GM13976 (cell line): ENCODE measurements at regions not wholly inside any gene's neighbourhood (a gene's known extent, or its start where the extent isn't known, plus 50 kb on each side); places are given as distances from the start of the nearest gene placed in this dataset.

Source experiments
- DNase-seq: peaks from one replicate; pipeline ENCODE4 v3.0.0; 2012; ENCODE audit warnings: low spot score
- in situ Hi-C: fragments of 300-500 bp; cut with MboI; formaldehyde crosslinking; loops from one replicate; pipeline ENCODE4 v1.12.0; 2022; ENCODE audit warnings: low sequenced_read_pairs, mixed read lengths, inconsistent platforms; ENCODE audit not compliant: unreplicated experiment
- TF ChIP-seq, protein P1 (sequence below): IDR thresholded peaks from 2 replicates; pipeline ENCODE4 v1.5.1; 2012; ENCODE audit warnings: borderline replicate concordance, mild to moderate bottlenecking; ENCODE audit not compliant: insufficient read depth; ENCODE audit errors: extremely low read depth, missing control alignments, control extremely low read depth

DNA sequence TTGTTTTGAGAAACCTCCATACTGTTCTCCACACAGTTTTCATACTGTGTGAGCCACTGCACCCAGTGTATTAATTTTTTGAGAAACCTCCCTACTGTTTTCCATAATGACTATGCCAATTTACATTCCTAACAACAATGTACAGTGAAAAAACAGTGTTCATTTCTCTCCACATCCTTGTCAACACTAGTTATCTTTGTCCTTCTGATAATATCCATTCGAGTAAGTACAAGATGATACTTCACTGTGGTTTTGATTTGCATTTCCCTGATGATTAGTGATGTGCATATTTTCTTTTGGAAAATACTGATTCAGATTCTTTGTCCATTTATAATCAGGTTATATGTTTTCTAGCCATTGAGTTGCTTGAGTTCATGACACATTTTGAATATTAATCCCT lies 462.0 kb downstream of the CDH11 start:
- TF ChIP-seq, protein P1, sequence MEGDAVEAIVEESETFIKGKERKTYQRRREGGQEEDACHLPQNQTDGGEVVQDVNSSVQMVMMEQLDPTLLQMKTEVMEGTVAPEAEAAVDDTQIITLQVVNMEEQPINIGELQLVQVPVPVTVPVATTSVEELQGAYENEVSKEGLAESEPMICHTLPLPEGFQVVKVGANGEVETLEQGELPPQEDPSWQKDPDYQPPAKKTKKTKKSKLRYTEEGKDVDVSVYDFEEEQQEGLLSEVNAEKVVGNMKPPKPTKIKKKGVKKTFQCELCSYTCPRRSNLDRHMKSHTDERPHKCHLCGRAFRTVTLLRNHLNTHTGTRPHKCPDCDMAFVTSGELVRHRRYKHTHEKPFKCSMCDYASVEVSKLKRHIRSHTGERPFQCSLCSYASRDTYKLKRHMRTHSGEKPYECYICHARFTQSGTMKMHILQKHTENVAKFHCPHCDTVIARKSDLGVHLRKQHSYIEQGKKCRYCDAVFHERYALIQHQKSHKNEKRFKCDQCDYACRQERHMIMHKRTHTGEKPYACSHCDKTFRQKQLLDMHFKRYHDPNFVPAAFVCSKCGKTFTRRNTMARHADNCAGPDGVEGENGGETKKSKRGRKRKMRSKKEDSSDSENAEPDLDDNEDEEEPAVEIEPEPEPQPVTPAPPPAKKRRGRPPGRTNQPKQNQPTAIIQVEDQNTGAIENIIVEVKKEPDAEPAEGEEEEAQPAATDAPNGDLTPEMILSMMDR: no peak
- no peak for DNase-seq
- in situ Hi-C loops: no loop called here

DNA sequence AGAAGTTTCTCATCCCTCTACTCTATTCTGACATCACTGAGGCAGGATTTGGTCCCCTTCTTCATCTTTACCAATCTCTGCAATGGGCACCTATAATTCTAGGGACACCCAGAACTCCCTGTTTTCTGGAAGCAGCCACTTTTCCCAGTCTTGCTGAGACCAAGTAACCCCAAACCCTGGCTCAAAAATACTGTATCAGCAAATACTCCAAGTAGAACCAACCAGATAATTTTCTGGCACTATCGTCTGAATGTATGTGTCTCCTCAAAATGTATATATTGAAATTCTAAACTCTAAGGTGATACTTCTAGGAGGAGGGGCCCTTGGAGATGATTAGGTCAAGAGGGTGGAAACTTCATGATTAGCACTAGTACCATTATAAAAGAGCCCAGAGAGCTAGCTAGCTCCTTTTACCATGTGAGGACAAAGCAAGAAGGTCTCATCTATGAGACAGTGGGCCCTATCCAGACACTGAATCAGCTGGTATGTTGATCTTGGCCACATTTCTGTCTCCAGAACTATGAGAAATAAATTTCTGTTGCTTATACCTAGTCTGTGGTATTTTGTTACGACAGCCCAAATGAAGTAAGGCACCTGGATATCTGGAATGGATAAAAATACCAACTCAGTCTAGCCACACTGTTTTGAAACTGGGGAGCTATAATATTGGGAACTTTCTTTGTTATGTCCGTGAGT lies 464.4 kb downstream of the CDH11 start:
- TF ChIP-seq, protein P1: no peak
- no peak for DNase-seq
- in situ Hi-C loops: no loop called here

DNA sequence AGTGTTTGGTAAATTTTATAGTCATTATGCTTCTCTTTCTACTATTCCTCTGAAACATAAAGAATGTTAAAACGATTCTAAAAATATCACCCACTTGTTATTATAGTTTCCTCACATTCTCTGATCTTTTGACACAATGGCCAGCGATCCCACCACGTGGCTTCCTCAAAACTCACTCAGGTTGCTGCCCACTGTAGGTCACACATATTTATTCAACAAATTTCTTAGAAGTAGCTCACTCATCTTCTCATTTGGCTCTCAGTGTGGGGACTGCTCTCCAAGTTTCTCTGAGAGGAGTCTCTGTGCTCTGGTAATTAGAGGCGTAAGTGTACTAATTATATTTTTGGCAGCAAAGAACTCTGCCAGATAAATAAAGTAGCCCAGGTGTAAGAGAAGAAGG lies 465.4 kb downstream of the CDH11 start:
- in situ Hi-C loops: no loop called here
- TF ChIP-seq, protein P1: no peak
- no peak for DNase-seq

DNA sequence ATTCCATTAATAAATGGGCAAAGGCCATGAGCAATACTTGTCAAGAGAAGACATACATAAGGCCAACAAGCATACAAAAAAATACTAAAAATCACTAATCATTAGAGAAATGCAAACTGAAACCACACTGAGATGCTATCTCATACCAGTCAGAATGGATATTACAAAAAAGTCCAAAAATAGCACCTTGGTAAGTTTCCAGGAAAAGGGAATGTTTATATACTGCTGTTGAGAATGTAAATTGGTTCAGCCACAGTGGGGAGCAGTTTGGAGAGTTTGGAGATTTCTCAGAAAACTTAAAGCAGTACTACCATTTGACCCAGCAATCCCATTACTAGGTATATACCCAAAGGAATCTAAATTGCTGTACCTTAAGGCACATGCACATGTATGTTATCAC lies 467.7 kb downstream of the CDH11 start:
- in situ Hi-C loops: no loop called here
- TF ChIP-seq, protein P1: no peak
- no peak for DNase-seq

DNA sequence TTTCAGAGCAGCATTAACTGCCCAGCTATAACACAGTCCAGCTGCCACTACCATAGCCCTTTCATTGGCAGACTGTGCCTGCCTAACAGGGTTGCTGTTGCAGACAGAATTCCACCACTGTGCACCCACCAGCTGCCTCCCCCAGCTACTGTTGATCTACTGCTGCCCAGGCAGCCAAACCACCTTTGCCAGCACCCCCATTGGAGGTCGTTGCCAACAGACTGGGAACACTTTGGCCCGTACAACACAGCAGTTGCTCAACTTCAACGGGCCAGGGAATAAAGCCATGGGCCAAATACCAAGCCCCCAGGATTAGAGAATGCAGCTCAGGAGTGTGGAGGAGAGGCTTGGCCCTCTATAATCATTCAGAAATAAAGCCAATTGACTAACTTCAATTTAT lies 473.6 kb downstream of the CDH11 start:
- in situ Hi-C loops: loop anchor here (25.0 kb wide), 1 partner anchor 89 kb away; no protein-coding TSS in a partner anchor
- DNase-seq: no peak
- TF ChIP-seq, protein P1: no peak

DNA sequence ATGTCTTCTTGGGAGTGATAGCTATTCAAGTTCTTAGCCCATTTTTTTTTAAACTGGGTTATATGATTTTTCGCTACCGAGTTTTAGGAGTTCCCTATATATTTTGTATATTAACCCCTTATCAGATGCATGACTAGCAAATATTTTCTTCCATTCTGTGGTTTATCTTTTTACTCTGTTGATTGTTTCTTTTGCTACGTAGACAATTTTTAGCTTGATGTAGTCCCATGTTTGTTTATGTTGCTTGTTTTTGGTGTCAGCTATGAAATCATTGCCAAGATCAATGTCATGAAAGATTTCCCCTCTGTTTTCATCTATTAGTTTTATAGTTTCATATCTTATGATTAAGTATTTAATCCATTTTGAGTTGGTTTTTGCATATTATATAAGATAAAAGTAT lies 480.5 kb downstream of the CDH11 start:
- DNase-seq: no peak
- in situ Hi-C loops: loop anchor here (25.0 kb wide), 1 partner anchor 96 kb away; no protein-coding TSS in a partner anchor
- TF ChIP-seq, protein P1: no peak
